Erythroblast (primary cell): ENCODE measurements at regions not wholly inside any gene's neighbourhood (a gene's known extent, or its start where the extent isn't known, plus 50 kb on each side); places are given as distances from the start of the nearest gene placed in this dataset.

Source experiments
- GATA1 ChIP-seq: IDR thresholded peaks from 2 replicates; pipeline ENCODE4 v1.6.1; 2011; ENCODE audit warnings: low read depth, mild to moderate bottlenecking, control low read depth, low read length, moderate library complexity
- POLR2A ChIP-seq: IDR thresholded peaks from 2 replicates; pipeline ENCODE4 v1.6.1; 2011; ENCODE audit warnings: mild to moderate bottlenecking, low read length

- TF ChIP-seq POLR2A (no peak), GATA1 (no peak)
Observed at GRCh38 chr13:57546942-57547341, 84.6 kb upstream of the PCDH17 start.
